GM10266 (cell line): ENCODE measurements at regions not wholly inside any gene's neighbourhood (a gene's known extent, or its start where the extent isn't known, plus 50 kb on each side); places are given as distances from the start of the nearest gene placed in this dataset.

Source experiments
- DNase-seq: peaks from one replicate; pipeline ENCODE4 v3.0.0; 2012; ENCODE audit errors: extremely low spot score
- CTCF ChIP-seq: IDR thresholded peaks from 2 replicates; pipeline ENCODE4 v1.5.1; 2012; ENCODE audit warnings: mild to moderate bottlenecking, low read depth; ENCODE audit not compliant: control insufficient read depth, insufficient read depth; ENCODE audit errors: missing control alignments

DNA sequence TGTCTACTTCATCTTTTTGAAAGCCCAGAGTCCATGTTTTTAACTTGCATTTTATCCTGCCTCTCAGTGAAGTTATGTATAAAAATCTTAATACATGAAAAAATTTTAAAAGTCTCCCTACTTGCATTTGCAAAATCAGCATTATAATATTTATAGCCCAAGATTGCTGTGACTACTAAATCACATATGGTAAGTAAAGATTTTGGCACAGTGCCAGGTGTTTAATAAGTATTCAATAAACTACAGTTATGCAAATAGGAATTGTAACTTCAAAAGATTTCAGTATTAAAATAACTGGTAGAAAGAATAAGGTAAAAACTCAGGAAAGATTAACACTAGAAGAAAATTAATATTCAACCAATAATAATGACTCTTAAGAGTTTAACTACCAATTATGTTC is 641.7 kb downstream of the LRRIQ3 start:
- no peak for DNase-seq
- no peak for TF ChIP-seq CTCF

DNA sequence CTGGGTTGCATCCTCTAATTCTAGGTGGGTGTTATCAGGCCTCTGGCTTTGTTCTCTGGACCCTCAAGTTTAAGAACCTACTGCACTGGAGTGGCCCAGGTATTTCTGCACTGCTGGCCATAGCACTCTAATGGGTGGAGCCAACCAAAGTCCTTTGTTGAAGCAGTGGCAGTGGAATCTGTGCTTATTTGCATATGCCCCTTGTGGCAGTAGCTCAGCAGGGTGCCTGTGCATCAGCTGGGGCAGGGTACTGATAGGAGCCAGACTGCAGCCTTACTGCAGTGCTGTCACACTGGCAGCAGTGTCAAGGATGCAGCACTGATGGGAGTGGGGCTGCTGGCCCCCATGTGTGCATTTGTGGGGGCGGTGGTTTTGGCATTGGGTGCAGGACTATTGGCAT is 660.6 kb downstream of the LRRIQ3 start:
- no peak for DNase-seq
- TF ChIP-seq CTCF = no peak

DNA sequence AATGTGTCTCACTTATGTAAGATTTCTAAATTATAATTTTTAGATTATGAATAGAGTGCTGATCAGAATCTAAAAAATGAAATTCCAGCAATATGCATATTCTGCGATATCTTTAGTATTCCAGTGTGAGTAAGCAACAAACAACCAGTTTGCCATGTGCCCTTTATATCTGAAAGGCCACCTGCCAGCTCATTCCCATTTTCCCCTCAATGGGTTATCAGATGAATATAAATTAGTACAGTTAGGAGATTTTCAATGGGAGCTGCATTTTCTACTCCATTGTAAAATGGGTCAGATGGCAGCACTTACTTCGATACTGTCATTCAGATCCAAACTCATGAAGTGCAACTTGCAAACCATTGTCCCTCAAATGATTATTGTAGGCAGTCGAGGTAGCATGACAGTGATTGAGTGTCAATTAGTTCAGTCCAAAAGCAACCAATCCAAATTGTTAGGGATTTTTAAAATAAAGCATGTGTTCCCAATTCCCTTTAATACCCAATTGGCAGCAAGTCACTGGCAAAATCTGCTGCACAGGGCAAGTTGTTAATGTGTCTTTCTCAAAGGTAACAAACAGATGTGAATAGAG is 680.3 kb downstream of the LRRIQ3 start:
- DNase-seq = no peak
- no peak for TF ChIP-seq CTCF

- no peak for TF ChIP-seq CTCF
- DNase-seq = no peak
Observed at GRCh38 chr1:73516451-73516850, 681.5 kb downstream of the LRRIQ3 start.

- no peak for TF ChIP-seq CTCF
- DNase-seq = no peak
Observed at GRCh38 chr1:73511038-73511437, 686.9 kb downstream of the LRRIQ3 start.

DNA sequence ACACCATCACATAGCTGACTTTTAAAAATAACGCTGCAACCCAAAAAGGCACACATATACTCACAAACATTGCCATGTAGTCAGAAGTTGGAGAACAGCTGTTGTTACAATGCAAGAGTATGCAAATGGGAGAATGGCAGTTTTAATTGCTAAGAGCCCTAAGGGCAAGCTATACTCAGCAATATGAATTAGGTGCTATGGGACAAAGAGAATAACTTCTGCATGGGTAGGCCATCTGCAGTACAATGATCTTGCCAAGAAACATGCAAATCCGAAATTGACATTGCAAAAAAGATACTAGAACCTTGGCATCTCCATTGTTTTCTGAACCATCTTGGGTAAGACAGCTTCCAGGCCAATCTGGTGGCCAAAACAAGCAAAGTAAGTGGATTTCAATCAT is 697.8 kb downstream of the LRRIQ3 start:
- no peak for TF ChIP-seq CTCF
- DNase-seq = no peak

GRCh38 chr1:73499671-73500070 is 698.3 kb downstream of the LRRIQ3 start:
- no peak for DNase-seq

More at GRCh38 chr1:73499671-73500070, 698.3 kb downstream of the LRRIQ3 start:
- TF ChIP-seq CTCF = no peak
